GM21619 (cell line): ENCODE measurements at regions not wholly inside any gene's neighbourhood (a gene's known extent, or its start where the extent isn't known, plus 50 kb on each side); places are given as distances from the start of the nearest gene placed in this dataset.

ENCODE experiments used
- ATAC-seq: cut with Tn5 transposase; IDR thresholded peaks from one replicate; pipeline ENCODE4 v1.9.1; 2021; ENCODE audit not compliant: unreplicated experiment

DNA sequence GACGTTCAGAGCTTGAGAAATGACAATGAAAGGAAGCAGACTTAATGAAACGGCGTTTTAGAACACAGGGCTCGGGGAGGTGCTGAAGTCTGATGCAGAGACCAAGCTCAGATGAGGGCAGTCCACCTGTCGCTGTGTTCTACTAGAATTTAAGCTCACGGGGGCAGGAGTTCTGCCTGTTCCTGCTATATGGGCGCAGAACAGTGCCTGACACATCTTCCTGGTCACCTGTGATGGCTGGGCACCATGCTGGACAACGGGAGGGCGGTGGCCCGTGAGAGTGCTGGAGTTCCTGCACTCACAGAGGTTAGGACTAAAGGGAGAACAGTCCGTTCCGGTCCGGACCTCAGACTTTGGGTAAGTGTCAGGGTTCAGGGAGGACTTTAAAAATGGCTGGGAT lies 130.6 kb downstream of the ERMARD start:
- ATAC-seq, result no peak

DNA sequence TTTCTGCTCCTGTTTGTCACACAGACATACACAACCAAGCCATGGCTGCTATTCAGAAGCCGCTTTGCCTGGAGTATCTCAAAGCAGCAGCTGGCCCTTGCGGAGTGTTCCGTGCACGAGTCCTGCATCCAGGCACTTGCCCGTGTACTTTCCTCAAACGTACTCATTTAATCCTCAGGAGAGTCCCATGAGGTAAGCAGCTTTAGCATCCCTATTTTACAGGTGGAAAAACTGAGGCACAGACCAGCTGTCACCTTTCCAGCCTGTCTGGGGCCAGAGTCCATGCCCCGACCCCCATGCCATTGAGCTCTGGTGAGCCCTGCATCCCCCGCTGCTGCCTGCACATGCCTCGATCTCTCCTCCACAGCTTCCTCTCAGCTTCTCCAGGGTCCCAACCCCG lies 130.0 kb downstream of the ERMARD start:
- ATAC-seq, result no peak

- ATAC-seq, result no peak
Measured at GRCh38 chr6:169880516-169880915, 129.1 kb downstream of the ERMARD start.

- ATAC-seq, result no peak
Measured at GRCh38 chr6:169869301-169869700, 117.9 kb downstream of the ERMARD start.

DNA sequence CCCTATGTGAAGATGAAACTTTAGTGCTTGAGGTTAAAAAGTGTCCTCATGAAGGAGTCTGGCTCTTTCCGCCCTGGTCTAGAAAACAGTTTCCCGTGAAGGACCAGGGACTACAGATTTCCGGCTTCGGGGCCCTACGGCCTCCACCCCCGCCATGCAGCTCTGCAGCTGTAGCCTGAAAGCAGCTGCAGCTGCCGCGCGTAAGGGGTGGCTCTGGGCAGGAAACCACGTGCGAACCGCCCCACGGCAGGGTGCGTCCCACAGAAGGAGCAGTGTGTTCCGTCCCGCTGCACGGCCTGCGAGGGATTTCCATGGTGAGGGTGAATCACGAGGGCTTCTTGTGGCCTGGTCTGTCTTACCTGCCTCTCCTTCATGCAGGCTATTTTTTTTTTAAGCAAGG lies 117.0 kb downstream of the ERMARD start:
- no peak for ATAC-seq

- no peak for ATAC-seq
Measured at GRCh38 chr6:169867751-169868191, 116.3 kb downstream of the ERMARD start.

DNA sequence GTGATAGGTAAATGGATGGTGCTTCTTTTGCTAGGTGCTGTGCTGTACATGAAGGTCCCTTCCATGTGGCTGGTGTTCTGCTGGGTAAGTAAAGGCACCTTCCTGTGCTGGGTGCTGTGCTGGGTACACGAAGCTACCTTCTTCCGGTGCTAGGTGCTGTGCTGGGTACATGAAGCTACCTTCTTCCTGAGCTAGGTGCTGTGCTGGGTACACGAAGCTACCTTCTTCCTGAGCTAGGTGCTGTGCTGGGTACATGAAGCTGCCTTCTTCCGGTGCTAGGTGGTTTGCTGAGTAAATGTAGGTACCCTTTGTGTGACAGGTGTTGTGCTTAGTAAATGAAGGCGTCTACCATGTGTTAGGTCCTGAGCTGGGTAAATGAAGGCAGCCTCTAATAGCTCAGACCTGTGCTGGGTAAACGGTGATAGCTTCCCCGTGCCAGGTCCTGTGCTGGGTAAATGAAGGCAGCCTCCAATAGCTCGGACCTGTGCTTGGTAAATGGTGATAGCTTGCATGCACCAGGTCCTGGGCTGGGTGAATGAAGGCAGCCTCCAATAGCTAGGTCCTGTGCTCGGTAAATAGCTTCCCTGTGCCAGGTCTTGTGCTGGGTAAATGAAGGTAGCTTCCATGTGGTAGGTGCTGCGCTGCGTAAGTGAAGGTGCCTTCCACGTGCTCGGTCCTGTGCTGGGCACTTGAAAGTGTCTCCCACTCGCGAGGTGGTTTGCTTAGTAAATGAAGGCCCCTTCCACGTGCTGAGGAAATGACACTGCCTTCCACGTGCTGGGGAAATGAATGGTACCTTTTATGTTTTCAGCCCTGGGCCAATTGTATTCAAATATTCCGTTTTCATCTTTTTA lies 115.5 kb downstream of the ERMARD start:
- ATAC-seq, result no peak

- no peak for ATAC-seq
Measured at GRCh38 chr6:169866140-169866534, 114.7 kb downstream of the ERMARD start.

- ATAC-seq, result no peak
Measured at GRCh38 chr6:169865346-169866139, 114.1 kb downstream of the ERMARD start.

DNA sequence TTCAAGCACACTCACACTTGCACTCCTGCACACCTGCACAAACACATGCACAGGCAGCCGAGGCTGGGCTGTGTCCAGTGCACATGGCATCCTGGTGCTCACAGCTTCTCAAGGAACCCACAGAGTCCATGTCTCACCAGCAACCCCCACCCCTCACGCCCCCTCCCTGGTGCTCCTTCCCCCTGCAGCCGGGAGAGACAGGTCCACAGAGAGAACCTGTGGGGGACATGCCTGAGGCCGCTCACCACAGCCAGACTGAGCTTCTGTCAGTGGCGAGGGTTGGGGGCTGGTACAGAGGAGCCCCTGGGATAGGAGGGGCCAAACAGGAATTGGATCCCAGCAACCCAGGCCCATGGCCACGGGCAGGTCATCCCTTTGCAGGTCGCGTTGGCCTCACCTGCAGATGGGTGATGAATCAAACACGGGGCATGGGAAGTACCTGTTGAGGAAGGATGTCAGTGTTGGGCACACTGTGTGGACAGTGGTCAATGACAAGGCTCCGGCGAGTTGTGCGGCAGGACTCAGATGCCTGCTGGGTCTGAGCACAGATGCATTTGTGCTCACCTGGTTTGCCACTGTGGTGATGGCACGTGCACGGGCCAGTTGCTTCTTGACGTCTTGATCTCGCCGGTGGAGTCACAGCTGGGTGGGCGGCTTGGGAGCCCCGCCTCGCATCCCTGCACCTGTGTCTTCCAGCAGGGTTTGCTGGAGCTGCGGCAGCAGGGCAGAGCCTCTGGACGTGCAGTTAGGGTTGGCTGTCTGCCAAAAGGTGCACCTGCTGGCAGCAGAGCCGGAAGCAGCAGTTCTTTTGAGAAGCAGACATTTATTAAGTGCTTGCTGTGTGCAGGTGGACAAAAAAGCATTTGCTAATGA lies 113.0 kb downstream of the ERMARD start:
- ATAC-seq, result no peak

- ATAC-seq, result no peak
Measured at GRCh38 chr6:169863710-169864109, 112.3 kb downstream of the ERMARD start.

DNA sequence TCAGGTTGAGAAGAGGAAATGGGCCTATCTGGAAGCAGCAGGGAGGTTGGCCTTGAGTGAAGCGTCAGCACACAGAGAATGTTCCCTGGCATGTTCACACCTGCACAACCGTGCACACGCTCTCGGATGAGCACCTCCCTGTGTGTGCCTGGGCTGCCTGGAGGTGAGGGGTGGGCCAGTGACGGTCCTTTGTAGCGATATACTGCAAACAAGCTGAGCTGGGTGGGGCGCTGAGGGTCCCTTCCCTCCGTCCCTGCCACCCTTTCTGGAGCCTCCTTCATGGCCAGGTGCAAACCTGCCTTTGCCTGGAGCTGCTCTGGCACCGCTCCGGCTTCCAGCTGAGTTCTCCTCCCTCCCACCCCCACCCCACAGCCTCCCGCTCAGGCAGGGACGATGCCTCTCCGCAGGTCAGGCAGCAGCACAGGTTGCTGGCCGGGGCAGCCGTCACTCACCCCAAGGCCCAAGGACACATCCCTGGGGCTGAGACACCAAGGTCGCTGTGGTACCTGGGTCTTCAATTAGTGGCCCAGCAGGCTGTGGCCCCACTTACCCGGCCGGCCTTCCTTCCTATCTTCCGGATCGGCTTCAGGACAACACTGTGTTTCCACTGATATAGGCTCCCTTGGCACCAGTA lies 111.6 kb downstream of the ERMARD start:
- no peak for ATAC-seq

GRCh38 chr6:169862043-169862891 lies 110.8 kb downstream of the ERMARD start:
- ATAC-seq, result no peak

- no peak for ATAC-seq
Measured at GRCh38 chr6:169861431-169862042, 110.1 kb downstream of the ERMARD start.

- ATAC-seq, result no peak
Measured at GRCh38 chr6:169859978-169860703, 108.7 kb downstream of the ERMARD start.

DNA sequence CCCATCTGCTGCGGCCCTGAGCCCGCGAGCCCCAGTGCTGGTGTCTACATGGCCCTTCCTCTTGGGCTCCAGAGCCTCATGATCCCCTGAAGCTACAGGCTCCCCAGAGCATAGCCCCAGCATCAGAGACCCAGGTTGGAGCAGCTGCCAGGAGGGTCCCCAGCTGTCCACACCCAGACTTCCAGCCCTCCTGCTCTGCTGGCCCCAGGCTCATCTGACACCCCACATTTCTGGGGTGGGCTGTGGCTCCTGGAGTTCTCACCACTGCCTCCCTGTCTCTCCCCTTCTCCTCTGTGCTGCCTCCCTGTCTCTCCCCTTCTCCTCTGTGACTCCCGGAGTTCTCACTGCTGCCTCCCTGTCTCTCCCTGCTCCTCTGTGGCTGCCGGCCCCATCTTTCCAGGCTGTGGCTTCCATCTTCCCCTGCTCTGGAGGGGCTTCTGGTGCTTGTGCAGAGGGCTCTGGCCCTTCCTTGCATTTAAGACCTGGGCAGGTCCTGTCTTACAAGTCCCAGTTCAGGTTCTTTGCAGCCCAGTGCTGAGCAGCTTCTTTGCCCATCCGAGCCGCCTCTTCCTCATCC lies 108.1 kb downstream of the ERMARD start:
- no peak for ATAC-seq

GRCh38 chr6:169858935-169859351 lies 107.5 kb downstream of the ERMARD start:
- ATAC-seq, result no peak

GRCh38 chr6:169858293-169858934 lies 107.0 kb downstream of the ERMARD start:
- ATAC-seq, result no peak
